IPS-18a (cell line): ENCODE measurements at regions not wholly inside any gene's neighbourhood (a gene's known extent, or its start where the extent isn't known, plus 50 kb on each side); places are given as distances from the start of the nearest gene placed in this dataset.

Experiments
- H3K27ac ChIP-seq: one replicate; pipeline ENCODE4 v1.5.1; 2013; ENCODE audit warnings: low read length
- H3K27me3 ChIP-seq: one replicate; pipeline ENCODE4 v1.6.1; 2013; ENCODE audit warnings: mild to moderate bottlenecking, low read length; ENCODE audit not compliant: control insufficient read depth, insufficient read depth
- H3K36me3 ChIP-seq: one replicate; pipeline ENCODE4 v1.6.1; 2013; ENCODE audit warnings: low read depth, low read length; ENCODE audit not compliant: control insufficient read depth
- H3K4me1 ChIP-seq: one replicate; pipeline ENCODE4 v1.6.1; 2013; ENCODE audit warnings: low read depth, low read length; ENCODE audit not compliant: control insufficient read depth
- H3K4me3 ChIP-seq: one replicate; pipeline ENCODE4 v1.5.1; 2013; ENCODE audit warnings: low read length
- H3K9ac ChIP-seq: one replicate; pipeline ENCODE4 v1.6.1; 2013; ENCODE audit warnings: mild to moderate bottlenecking, low read length, moderate library complexity
- H3K9me3 ChIP-seq: one replicate; pipeline ENCODE4 v1.6.1; 2013; ENCODE audit warnings: low read depth, low read length; ENCODE audit not compliant: control insufficient read depth

DNA sequence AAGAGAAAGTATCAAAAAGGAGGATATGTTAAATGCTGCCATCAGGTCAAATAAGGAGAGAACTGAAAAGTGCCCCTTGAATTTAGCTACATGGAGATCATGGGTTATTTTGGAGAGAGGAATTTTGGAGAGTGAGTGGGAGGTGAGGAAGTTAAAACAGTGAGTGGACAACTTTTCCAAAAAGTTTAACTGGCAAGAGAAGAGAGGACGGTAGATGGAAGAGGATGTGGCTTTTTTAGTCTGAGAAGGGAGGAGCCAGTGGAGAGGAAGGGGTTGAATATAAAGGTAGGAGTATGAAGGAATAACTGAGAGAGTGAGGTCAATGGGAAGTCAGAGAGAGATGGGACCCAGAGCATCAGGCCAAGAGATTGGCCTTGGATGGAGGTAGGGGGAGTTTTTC lies 62.5 kb upstream of the NFE2L2 start:
- Histone ChIP-seq H3K36me3 (no peaks in the 10 kb centered on the region), H3K9ac (no peak overlapping the region), H3K9me3 (no peaks in the 10 kb centered on the region), H3K4me3 (no peak overlapping the region), H3K27me3 (no peaks in the 10 kb centered on the region), H3K27ac (no peak overlapping the region), H3K4me1 (peaks cover 5% of the 10 kb centered on the region)

DNA sequence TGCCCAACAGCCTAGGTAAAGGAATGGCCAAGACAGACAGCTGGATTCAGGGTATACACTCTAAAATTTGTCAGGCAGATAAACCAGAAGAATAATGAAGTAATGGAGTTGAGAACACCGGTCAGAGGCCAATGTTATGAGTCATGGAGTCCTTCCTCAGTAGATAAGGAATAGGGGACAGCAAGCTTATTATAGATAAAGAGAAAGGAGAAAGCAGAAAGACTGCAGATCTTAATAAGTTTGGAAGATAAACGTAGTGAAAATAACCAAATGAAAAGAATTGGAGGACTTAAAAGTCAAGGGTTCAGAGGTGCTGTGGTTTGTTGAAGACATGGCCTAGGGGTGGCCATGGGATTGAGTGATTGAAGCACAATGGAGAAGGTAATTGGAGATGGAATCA lies 63.5 kb upstream of the NFE2L2 start:
- no peaks in the 10 kb centered on the region for H3K36me3 ChIP-seq
- no peak overlapping the region for H3K4me3 ChIP-seq
- H3K9me3 ChIP-seq = no peaks in the 10 kb centered on the region
- no peak overlapping the region for H3K9ac ChIP-seq
- no peaks in the 10 kb centered on the region for H3K27me3 ChIP-seq
- H3K4me1 ChIP-seq = peaks cover 12% of the 10 kb centered on the region
- no peak overlapping the region for H3K27ac ChIP-seq

DNA sequence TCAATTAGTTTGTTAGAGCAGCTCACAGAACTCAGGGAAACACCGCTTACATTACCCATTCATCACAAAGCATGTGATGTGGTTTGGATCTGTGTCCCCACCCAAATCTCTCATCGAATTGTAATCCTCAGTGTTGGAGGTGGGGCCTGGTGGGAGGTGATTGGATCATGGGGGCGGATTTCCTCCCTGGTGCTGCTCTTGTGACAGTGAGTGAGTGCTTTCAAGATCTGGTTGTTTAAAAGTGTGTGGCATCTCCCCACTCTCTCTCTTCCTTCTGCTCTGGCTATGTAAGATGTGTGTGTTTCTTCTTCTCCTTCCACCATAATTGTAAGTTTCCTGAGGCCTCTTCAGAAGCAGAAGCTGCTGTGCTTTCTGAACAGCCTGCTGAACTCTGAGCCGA lies 63.5 kb upstream of the AGPS start:
- Histone ChIP-seq H3K9me3 (no peaks in the 10 kb centered on the region), H3K27ac (no peak overlapping the region), H3K4me3 (no peak overlapping the region), H3K9ac (no peak overlapping the region), H3K27me3 (no peaks in the 10 kb centered on the region), H3K4me1 (peaks cover 12% of the 10 kb centered on the region), H3K36me3 (no peaks in the 10 kb centered on the region)

DNA sequence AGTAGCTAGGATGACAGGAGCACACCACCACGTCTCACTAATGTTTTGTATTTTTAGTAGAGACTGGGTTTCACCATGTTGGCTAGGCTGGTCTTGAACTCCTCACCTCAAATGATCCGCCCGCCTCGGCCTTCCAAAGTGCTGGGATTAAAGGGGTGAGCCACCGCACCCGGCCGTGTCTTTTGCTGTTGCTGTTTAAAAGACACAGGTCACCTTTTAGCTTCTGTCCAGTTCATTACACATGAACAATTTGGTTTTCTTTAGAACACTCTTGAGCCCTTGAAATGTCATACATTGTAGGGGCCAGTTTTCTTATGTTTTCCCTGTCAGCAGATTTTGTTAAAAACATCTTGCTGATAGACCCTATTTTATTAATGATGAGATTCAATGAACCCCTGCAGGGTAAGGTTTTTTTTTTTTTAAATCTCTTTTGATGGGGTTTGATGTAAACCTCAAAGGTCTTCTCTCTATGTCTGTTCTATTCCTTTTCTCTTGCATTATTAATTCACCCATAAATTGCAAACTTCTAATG lies 61.0 kb upstream of the AGPS start:
- Histone ChIP-seq H3K4me1 (peaks cover 12% of the 10 kb centered on the region), H3K27ac (no peak overlapping the region), H3K9ac (no peak overlapping the region), H3K27me3 (no peaks in the 10 kb centered on the region), H3K4me3 (no peak overlapping the region), H3K36me3 (no peaks in the 10 kb centered on the region), H3K9me3 (no peaks in the 10 kb centered on the region)

DNA sequence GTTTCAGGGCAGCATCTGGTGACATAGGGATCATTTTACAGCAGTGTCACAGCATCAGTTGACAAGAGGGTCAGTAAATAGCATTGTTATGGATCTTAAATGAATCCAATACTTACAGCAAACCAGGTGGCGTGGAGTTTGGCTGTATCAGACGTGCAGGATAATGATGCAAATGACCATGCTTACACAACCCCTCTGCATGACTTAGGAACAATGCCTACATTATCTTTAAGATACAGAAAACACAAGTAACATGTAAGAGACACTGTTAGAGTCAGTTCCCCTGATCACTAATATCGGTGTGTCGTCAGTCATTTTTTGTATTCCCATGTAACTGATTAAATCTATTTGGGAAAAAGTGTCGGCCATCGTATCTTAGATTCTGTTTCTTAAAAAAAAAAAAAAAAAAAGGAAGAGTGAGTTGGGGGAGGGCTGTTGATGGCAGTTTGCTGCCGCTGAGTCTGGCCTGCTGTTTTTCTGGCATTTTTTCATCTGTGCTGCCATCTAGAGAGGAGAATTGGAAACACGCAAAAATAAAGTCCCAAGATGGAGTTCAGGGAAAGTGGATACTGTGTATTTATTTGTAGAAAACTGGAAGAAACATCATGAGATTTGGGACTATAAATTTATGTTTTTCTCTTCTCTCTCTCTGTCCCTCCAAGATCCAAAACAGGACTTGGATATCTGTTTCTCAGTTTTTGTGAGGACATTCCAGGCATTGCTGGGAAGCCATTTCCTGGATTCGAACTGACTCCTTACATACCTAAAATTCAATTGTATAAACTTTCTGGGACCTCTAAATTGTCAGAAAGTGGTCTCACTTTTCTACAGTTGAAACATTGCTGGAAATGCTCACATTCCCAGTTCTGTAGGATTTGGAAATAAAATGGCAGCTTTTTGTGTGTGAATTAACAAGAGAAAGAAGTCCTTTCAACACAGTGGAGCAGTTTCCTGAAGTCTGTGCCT lies 60.3 kb upstream of the AGPS start:
- peak overlapping the region; percentile 24 for H3K9ac ChIP-seq
- H3K4me3 ChIP-seq = no peak overlapping the region
- H3K9me3 ChIP-seq = no peaks in the 10 kb centered on the region
- no peaks in the 10 kb centered on the region for H3K27me3 ChIP-seq
- no peaks in the 10 kb centered on the region for H3K36me3 ChIP-seq
- peak overlapping the region; percentile 41 for H3K27ac ChIP-seq
- peaks cover 12% of the 10 kb centered on the region for H3K4me1 ChIP-seq

DNA sequence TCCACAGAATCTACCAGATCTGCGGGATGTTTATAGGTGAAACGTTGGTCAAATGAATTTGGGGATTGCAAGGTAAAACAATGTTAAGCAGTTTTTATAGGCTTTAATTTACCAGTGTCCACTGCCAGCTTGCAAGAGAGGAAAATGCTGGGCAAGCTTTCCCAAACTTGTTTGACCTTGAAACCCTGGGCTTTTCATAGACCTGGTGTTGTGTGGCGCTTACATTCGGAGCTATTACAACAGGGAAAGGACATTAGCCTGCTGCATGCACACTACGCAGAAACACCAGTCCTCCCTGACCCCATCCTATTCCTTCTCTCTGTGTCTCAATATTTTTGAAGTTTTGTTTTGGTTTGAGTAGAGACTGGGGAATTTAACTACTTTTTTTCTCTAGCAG lies 59.6 kb upstream of the AGPS start:
- H3K9ac ChIP-seq = no peak overlapping the region
- no peaks in the 10 kb centered on the region for H3K36me3 ChIP-seq
- no peaks in the 10 kb centered on the region for H3K27me3 ChIP-seq
- H3K4me3 ChIP-seq = no peak overlapping the region
- H3K4me1 ChIP-seq = peaks cover 12% of the 10 kb centered on the region
- H3K27ac ChIP-seq = peak overlapping the region; percentile 41
- no peaks in the 10 kb centered on the region for H3K9me3 ChIP-seq

DNA sequence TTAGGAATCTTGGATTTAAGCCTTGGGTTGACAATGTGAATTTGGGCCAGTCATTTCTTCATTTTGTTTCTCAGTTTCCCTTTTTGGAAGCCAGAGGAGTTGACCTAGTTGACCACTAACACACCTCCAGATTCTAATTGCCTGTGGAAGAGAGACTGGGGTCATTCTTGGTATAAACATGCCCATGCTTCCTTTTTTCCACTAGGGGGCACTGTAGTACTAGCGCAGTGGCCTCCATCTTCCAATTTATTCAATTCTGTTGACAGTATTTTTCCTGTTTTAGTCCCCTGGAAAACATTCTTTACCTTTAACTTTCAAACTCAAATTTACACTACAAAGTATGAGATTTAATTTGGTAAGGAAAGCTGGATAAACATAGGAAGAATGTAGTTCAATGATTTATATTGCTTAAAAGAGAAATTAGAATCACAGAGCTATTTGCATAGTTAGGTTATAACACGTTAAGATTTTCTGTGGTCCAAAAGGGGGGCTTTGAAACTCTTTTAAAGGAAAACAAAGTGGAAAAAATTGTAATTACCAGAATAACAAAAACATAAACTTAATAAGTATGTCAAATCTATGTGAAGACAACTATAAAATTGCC lies 57.5 kb upstream of the AGPS start:
- peaks cover 12% of the 10 kb centered on the region for H3K4me1 ChIP-seq
- H3K4me3 ChIP-seq = no peak overlapping the region
- H3K9me3 ChIP-seq = no peaks in the 10 kb centered on the region
- no peak overlapping the region for H3K27ac ChIP-seq
- H3K27me3 ChIP-seq = no peaks in the 10 kb centered on the region
- H3K9ac ChIP-seq = no peak overlapping the region
- no peaks in the 10 kb centered on the region for H3K36me3 ChIP-seq

DNA sequence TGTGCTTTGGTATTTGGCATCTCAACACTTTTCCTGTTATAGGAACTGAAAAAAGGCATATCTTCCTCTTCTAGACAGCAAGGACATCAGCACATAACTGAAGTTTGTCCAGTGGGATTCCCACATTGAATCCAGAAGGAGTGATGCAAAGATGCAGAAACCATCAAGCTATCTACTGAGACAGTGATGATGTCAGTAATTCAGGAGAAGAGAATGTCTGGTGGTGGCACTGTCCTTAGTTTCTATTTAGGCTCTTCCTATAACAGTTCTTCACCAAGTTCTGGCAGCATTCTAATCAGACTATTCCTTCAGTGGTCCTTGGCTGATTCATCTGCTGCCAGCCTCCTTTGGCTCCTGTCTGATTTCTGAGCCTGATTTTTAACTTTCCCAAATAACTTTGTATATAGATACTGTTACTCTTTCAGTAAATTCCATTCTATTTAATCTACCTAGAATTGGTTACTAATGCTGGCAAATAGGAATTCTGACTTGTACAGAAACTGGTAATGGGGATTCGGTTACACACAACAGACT lies 56.6 kb upstream of the AGPS start:
- peaks cover 12% of the 10 kb centered on the region for H3K4me1 ChIP-seq
- H3K27ac ChIP-seq = no peak overlapping the region
- H3K27me3 ChIP-seq = no peaks in the 10 kb centered on the region
- H3K9ac ChIP-seq = no peak overlapping the region
- no peaks in the 10 kb centered on the region for H3K36me3 ChIP-seq
- no peak overlapping the region for H3K4me3 ChIP-seq
- no peaks in the 10 kb centered on the region for H3K9me3 ChIP-seq

DNA sequence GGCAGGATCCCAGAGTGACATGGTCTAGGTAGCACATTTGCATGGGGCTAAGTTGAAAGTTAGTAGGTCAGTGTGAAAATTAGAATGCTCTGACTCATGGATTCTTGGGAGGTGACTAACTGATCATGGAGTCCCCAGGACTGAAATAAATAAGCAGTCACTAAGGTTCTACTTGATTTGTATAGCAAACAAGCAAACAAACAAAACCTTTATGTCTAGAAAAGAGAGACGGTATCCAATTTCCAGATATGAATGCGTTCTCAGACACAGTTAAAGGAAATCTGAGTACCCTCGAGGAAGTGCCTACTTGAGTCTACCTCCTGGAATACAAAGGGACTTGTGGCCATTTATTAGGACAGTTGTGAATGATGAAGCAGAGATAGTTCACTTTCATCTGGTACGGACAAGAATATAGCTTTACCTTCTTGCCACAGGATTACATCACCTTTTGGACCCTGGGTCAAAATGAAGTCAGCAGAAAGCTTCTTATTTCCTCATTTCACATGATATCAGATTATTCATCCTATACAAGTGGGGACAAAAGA lies 54.3 kb upstream of the AGPS start:
- no peak overlapping the region for H3K9ac ChIP-seq
- no peaks in the 10 kb centered on the region for H3K9me3 ChIP-seq
- H3K36me3 ChIP-seq = no peaks in the 10 kb centered on the region
- no peaks in the 10 kb centered on the region for H3K27me3 ChIP-seq
- no peak overlapping the region for H3K27ac ChIP-seq
- no peaks in the 10 kb centered on the region for H3K4me1 ChIP-seq
- H3K4me3 ChIP-seq = no peak overlapping the region

DNA sequence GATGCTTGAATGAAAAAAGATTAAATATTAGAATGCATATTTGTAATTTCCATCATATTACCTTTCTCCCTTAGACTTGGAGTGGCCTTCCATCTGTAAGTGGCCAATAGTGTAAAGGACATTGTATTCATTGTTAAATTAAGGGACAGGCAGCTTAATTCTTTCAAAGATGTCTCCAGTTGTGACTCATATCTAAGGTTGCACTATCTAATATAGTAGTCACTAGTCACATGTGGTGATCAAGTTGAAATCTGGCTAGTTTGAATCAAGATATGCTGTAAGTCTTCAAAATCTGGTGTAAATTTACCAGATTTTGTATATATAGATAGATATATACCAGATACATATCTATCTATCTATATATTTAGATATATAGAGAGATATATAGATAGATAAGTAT lies 52.4 kb upstream of the AGPS start:
- H3K36me3 ChIP-seq = no peaks in the 10 kb centered on the region
- H3K4me1 ChIP-seq = no peaks in the 10 kb centered on the region

DNA sequence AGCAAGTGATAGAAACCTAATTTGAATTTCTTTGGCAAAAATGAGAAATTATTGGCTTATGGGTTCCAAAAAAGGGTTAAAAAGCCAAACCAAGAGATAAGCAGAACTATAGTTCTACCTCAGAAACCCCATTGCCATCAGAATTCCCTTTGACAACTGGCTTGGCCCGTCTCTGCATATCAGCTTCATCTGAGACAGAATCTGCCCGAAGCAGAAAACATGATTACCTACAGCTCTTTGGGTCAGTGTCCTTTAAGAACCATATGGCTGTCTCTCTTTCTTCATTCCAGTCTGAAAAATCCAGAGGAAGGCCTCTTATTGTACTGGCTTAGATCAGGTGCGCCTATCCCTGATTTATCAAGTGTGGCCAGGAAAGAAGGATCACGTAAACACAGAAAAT lies 49.8 kb upstream of the AGPS start:
- no peaks in the 10 kb centered on the region for H3K36me3 ChIP-seq

More for the DNA sequence above, 52.4 kb upstream of the AGPS start:
- no peak overlapping the region for H3K4me3 ChIP-seq
- H3K27me3 ChIP-seq = no peaks in the 10 kb centered on the region
- H3K27ac ChIP-seq = no peak overlapping the region
- no peak overlapping the region for H3K9ac ChIP-seq
- H3K9me3 ChIP-seq = no peaks in the 10 kb centered on the region

More for the DNA sequence above, 49.8 kb upstream of the AGPS start:
- H3K27me3 ChIP-seq = no peaks in the 10 kb centered on the region
- H3K27ac ChIP-seq = no peak overlapping the region
- H3K4me3 ChIP-seq = no peak overlapping the region
- no peaks in the 10 kb centered on the region for H3K4me1 ChIP-seq
- no peak overlapping the region for H3K9ac ChIP-seq
- no peaks in the 10 kb centered on the region for H3K9me3 ChIP-seq
